Activated naive CD8-positive, alpha-beta T cell treated with anti-CD3 and anti-CD28 coated beads for 36 hours (primary cell): ENCODE measurements at regions not wholly inside any gene's neighbourhood (a gene's known extent, or its start where the extent isn't known, plus 50 kb on each side); places are given as distances from the start of the nearest gene placed in this dataset.

Source experiments
- DNase-seq: peaks from one replicate; pipeline ENCODE4 v3.0.0; 2021
- H3K27ac Mint-ChIP-seq: one replicate; pipeline ENCODE4 v1.8.0; 2022; ENCODE audit warnings: mild to moderate bottlenecking, moderate library complexity, mixed read lengths
- H3K27me3 Mint-ChIP-seq: one replicate; pipeline ENCODE4 v1.8.0; 2022; ENCODE audit warnings: mild to moderate bottlenecking, mixed read lengths
- H3K36me3 Mint-ChIP-seq: one replicate; pipeline ENCODE4 v1.8.0; 2021; ENCODE audit warnings: mild to moderate bottlenecking, mixed read lengths
- H3K4me1 Mint-ChIP-seq: one replicate; pipeline ENCODE4 v1.8.0; 2021; ENCODE audit warnings: mixed read lengths
- H3K4me3 Mint-ChIP-seq: one replicate; pipeline ENCODE4 v1.8.0; 2022; ENCODE audit warnings: mild to moderate bottlenecking, moderate library complexity, mixed read lengths
- H3K9me3 Mint-ChIP-seq: one replicate; pipeline ENCODE4 v1.8.0; 2022; ENCODE audit warnings: mixed read lengths

- no peak overlapping the region for H3K4me3 Mint-ChIP-seq
- H3K9me3 Mint-ChIP-seq, result no peaks in the 10 kb centered on the region
- no peaks in the 10 kb centered on the region for H3K4me1 Mint-ChIP-seq
- H3K27ac Mint-ChIP-seq, result no peak overlapping the region
- H3K27me3 Mint-ChIP-seq, result no peaks in the 10 kb centered on the region
- H3K36me3 Mint-ChIP-seq, result no peaks in the 10 kb centered on the region
- no peak for DNase-seq
These were observed 864.7 kb downstream of the TRIB2 start for GRCh38 chr2:13581471-13581870.

- no peaks in the 10 kb centered on the region for H3K4me1 Mint-ChIP-seq
- H3K4me3 Mint-ChIP-seq, result no peak overlapping the region
- H3K27ac Mint-ChIP-seq, result no peak overlapping the region
- no peaks in the 10 kb centered on the region for H3K36me3 Mint-ChIP-seq
- no peaks in the 10 kb centered on the region for H3K9me3 Mint-ChIP-seq
- H3K27me3 Mint-ChIP-seq, result no peaks in the 10 kb centered on the region
- no peak for DNase-seq
These were observed 866.9 kb downstream of the TRIB2 start for GRCh38 chr2:13583609-13584008.

- H3K27me3 Mint-ChIP-seq, result no peaks in the 10 kb centered on the region
- H3K4me1 Mint-ChIP-seq, result no peaks in the 10 kb centered on the region
- no peak for DNase-seq
- no peak overlapping the region for H3K27ac Mint-ChIP-seq
- no peaks in the 10 kb centered on the region for H3K9me3 Mint-ChIP-seq
- H3K4me3 Mint-ChIP-seq, result no peak overlapping the region
- no peaks in the 10 kb centered on the region for H3K36me3 Mint-ChIP-seq
These were observed 867.3 kb downstream of the TRIB2 start for GRCh38 chr2:13584020-13584419.

GRCh38 chr2:13585732-13586131, 869.0 kb downstream of the TRIB2 start:
- Mint-ChIP-seq H3K4me1 (no peaks in the 10 kb centered on the region), H3K27ac (no peak overlapping the region), H3K27me3 (no peaks in the 10 kb centered on the region), H3K4me3 (no peak overlapping the region), H3K36me3 (no peaks in the 10 kb centered on the region), H3K9me3 (no peaks in the 10 kb centered on the region)
- DNase-seq, result no peak

GRCh38 chr2:13596233-13596632, 879.5 kb downstream of the TRIB2 start:
- DNase-seq, result no peak
- peaks cover 4% of the 10 kb centered on the region for H3K9me3 Mint-ChIP-seq
- H3K4me1 Mint-ChIP-seq, result no peaks in the 10 kb centered on the region
- H3K27me3 Mint-ChIP-seq, result no peaks in the 10 kb centered on the region
- H3K4me3 Mint-ChIP-seq, result no peak overlapping the region
- no peak overlapping the region for H3K27ac Mint-ChIP-seq
- no peaks in the 10 kb centered on the region for H3K36me3 Mint-ChIP-seq

- Mint-ChIP-seq H3K4me1 (no peaks in the 10 kb centered on the region), H3K9me3 (peaks cover 1% of the 10 kb centered on the region), H3K27ac (no peak overlapping the region), H3K36me3 (no peaks in the 10 kb centered on the region), H3K4me3 (no peak overlapping the region), H3K27me3 (no peaks in the 10 kb centered on the region)
- no peak for DNase-seq
These were observed 880.4 kb downstream of the TRIB2 start for GRCh38 chr2:13597176-13597575.

- Mint-ChIP-seq H3K4me1 (no peaks in the 10 kb centered on the region), H3K4me3 (no peak overlapping the region), H3K36me3 (no peaks in the 10 kb centered on the region), H3K9me3 (no peaks in the 10 kb centered on the region), H3K27me3 (no peaks in the 10 kb centered on the region), H3K27ac (no peak overlapping the region)
- DNase-seq, result no peak
These were observed 884.8 kb downstream of the TRIB2 start for GRCh38 chr2:13601506-13601905.

- DNase-seq, result no peak
- Mint-ChIP-seq H3K27me3 (no peaks in the 10 kb centered on the region), H3K36me3 (no peaks in the 10 kb centered on the region), H3K9me3 (peaks cover 2% of the 10 kb centered on the region), H3K4me3 (no peak overlapping the region), H3K4me1 (no peaks in the 10 kb centered on the region), H3K27ac (no peak overlapping the region)
These were observed 888.4 kb downstream of the TRIB2 start for GRCh38 chr2:13604951-13605661.

- no peak for DNase-seq
- H3K27me3 Mint-ChIP-seq, result no peaks in the 10 kb centered on the region
- H3K4me1 Mint-ChIP-seq, result no peaks in the 10 kb centered on the region
- peaks cover 5% of the 10 kb centered on the region for H3K9me3 Mint-ChIP-seq
- H3K27ac Mint-ChIP-seq, result no peak overlapping the region
- no peak overlapping the region for H3K4me3 Mint-ChIP-seq
- no peaks in the 10 kb centered on the region for H3K36me3 Mint-ChIP-seq
These were observed 890.4 kb downstream of the TRIB2 start for GRCh38 chr2:13607139-13607538.

GRCh38 chr2:13611939-13612338, 895.2 kb downstream of the TRIB2 start:
- H3K27ac Mint-ChIP-seq, result no peak overlapping the region
- H3K27me3 Mint-ChIP-seq, result no peaks in the 10 kb centered on the region
- no peaks in the 10 kb centered on the region for H3K36me3 Mint-ChIP-seq
- no peak overlapping the region for H3K4me3 Mint-ChIP-seq
- no peaks in the 10 kb centered on the region for H3K4me1 Mint-ChIP-seq
- no peak for DNase-seq
- peaks cover 8% of the 10 kb centered on the region for H3K9me3 Mint-ChIP-seq

- Mint-ChIP-seq H3K27ac (no peak overlapping the region), H3K9me3 (peaks cover 20% of the 10 kb centered on the region), H3K27me3 (no peaks in the 10 kb centered on the region), H3K4me1 (no peaks in the 10 kb centered on the region), H3K4me3 (no peak overlapping the region), H3K36me3 (no peaks in the 10 kb centered on the region)
- no peak for DNase-seq
These were observed 899.3 kb downstream of the TRIB2 start for GRCh38 chr2:13616059-13616458.

- no peaks in the 10 kb centered on the region for H3K36me3 Mint-ChIP-seq
- H3K27ac Mint-ChIP-seq, result no peak overlapping the region
- H3K9me3 Mint-ChIP-seq, result peaks cover 21% of the 10 kb centered on the region
- H3K4me3 Mint-ChIP-seq, result no peak overlapping the region
- H3K4me1 Mint-ChIP-seq, result no peaks in the 10 kb centered on the region
- no peaks in the 10 kb centered on the region for H3K27me3 Mint-ChIP-seq
- DNase-seq, result no peak
These were observed 899.9 kb downstream of the TRIB2 start for GRCh38 chr2:13616616-13617015.

GRCh38 chr2:13628122-13628521, 911.4 kb downstream of the TRIB2 start:
- H3K4me1 Mint-ChIP-seq, result no peaks in the 10 kb centered on the region

GRCh38 chr2:13638181-13638580, 921.4 kb downstream of the TRIB2 start:
- no peaks in the 10 kb centered on the region for H3K36me3 Mint-ChIP-seq
- H3K4me1 Mint-ChIP-seq, result no peaks in the 10 kb centered on the region
- H3K9me3 Mint-ChIP-seq, result peaks cover 3% of the 10 kb centered on the region
- H3K27ac Mint-ChIP-seq, result no peak overlapping the region
- H3K4me3 Mint-ChIP-seq, result no peak overlapping the region
- no peak for DNase-seq
- H3K27me3 Mint-ChIP-seq, result no peaks in the 10 kb centered on the region

More at GRCh38 chr2:13628122-13628521, 911.4 kb downstream of the TRIB2 start:
- H3K4me3 Mint-ChIP-seq, result no peak overlapping the region
- no peaks in the 10 kb centered on the region for H3K27me3 Mint-ChIP-seq
- no peak for DNase-seq
- H3K36me3 Mint-ChIP-seq, result no peaks in the 10 kb centered on the region
- no peak overlapping the region for H3K27ac Mint-ChIP-seq
- peaks cover 6% of the 10 kb centered on the region for H3K9me3 Mint-ChIP-seq

- H3K9me3 Mint-ChIP-seq, result peaks cover 11% of the 10 kb centered on the region
- H3K27ac Mint-ChIP-seq, result no peak overlapping the region
- H3K4me3 Mint-ChIP-seq, result no peak overlapping the region
- H3K36me3 Mint-ChIP-seq, result no peaks in the 10 kb centered on the region
- no peaks in the 10 kb centered on the region for H3K27me3 Mint-ChIP-seq
- DNase-seq, result no peak
- H3K4me1 Mint-ChIP-seq, result no peaks in the 10 kb centered on the region
These were observed 933.2 kb downstream of the TRIB2 start for GRCh38 chr2:13649918-13650317.

GRCh38 chr2:13650586-13651180, 933.9 kb downstream of the TRIB2 start:
- DNase-seq, result no peak
- no peak overlapping the region for H3K27ac Mint-ChIP-seq
- no peaks in the 10 kb centered on the region for H3K4me1 Mint-ChIP-seq
- H3K4me3 Mint-ChIP-seq, result no peak overlapping the region
- H3K36me3 Mint-ChIP-seq, result no peaks in the 10 kb centered on the region
- H3K9me3 Mint-ChIP-seq, result peaks cover 11% of the 10 kb centered on the region
- no peaks in the 10 kb centered on the region for H3K27me3 Mint-ChIP-seq
